ENCODE measurements at regions not wholly inside any gene's neighbourhood (a gene's known extent, or its start where the extent isn't known, plus 50 kb on each side); places are given as distances from the start of the nearest gene placed in this dataset.
"Not testable (repeated sequence)": the region's sequence is repeated elsewhere in the genome, so short reads cannot be mapped to it uniquely, and the experiment has no call there.

GRCh38 chr9:136598390-136599073, 52.7 kb upstream of the NOTCH1 start:
- DNase-seq (ENCODE audit: low spot score); in situ Hi-C loops (cut with HindIII; ENCODE audit: low sequenced_read_pairs): not testable (repeated sequence)

DNA sequence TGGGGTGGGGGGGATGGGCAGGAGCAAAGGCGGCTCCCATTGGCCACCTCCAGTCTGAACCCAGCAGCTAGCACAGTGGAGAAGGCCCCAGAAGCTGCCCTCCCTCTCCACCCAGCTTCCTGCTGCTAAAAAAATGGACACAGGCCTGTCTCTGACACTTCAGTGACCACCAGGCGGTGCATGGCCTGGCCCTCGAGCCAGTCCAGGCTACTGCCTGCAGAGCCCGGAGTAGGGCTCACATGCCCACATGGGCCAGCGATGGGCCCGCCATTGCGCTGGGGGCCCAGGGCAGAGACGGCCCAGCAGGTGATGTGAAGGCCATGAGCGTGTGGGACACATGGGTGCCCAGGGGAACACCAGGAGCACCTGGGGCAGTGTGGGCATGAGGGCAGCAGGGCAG, 52.1 kb upstream of the NOTCH1 start:
- DNase-seq (ENCODE audit: low spot score), result no peak
- in situ Hi-C loops (cut with HindIII; ENCODE audit: low sequenced_read_pairs), result no loop called here

DNA sequence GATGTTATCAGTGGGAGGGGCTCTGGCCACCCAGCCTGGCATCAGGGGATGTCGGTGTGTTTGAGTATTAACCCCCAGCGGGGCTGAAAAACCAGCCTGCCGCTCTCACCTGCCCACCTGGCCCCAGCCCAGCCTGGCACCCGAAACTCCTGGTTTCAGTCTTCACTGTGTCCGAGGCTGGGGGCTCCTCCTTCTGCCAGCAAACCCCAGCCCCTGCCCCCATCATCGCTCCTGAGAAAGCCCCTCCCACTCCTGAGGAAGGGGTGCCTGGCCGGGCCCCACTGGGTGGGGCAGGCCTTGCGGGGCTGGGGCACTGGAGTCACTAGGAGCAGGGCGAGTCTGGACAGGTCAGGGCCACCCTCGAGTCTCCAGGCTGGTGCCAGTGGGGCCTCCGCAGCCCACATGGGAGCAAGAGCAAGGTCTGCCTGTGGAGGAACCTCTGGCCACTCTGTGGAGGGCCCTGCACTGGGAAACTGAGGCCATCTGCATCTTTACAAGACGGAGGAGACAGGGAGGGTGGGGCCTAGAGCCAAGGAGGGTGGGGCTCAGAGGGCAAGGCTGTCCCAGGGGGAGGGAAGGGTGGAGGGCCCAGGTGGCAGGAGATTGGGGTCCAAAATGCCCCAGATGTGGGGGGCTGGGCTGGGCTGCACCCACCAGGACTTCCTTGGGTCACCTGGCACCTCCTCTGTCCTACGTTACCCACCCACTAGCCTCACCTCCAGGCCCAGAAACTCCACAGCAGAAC, 51.5 kb upstream of the NOTCH1 start:
- in situ Hi-C loops (cut with HindIII; ENCODE audit: low sequenced_read_pairs), result no loop called here
- no peak for DNase-seq (ENCODE audit: low spot score)

DNA sequence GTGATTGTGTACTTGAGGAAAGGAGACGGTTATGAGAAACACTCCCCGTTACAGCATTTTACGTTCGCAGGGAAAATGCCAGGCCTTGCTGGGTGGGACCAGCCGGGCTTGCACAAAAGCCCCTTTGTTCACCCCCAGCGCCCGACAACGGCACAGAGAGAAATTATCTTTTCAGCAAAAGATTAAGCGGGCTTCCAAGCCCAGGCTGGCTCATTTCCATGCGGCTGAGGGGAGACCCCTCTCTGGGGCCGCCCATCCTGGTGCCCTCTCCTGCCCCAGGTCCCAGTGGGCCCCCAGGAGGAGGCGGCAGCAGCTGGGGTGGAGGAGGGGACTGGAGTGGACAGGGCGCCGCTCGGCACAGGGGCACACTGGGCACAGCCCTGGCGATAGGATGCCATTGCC, 50.8 kb upstream of the NOTCH1 start:
- in situ Hi-C loops (cut with HindIII; ENCODE audit: low sequenced_read_pairs), result no loop called here

GRCh38 chr9:136596217-136596616, 50.4 kb upstream of the NOTCH1 start:
- no peak for DNase-seq (ENCODE audit: low spot score)
- in situ Hi-C loops (cut with HindIII; ENCODE audit: low sequenced_read_pairs), result no loop called here

More for the DNA sequence above, 50.8 kb upstream of the NOTCH1 start:
- no peak for DNase-seq (ENCODE audit: low spot score)

DNA sequence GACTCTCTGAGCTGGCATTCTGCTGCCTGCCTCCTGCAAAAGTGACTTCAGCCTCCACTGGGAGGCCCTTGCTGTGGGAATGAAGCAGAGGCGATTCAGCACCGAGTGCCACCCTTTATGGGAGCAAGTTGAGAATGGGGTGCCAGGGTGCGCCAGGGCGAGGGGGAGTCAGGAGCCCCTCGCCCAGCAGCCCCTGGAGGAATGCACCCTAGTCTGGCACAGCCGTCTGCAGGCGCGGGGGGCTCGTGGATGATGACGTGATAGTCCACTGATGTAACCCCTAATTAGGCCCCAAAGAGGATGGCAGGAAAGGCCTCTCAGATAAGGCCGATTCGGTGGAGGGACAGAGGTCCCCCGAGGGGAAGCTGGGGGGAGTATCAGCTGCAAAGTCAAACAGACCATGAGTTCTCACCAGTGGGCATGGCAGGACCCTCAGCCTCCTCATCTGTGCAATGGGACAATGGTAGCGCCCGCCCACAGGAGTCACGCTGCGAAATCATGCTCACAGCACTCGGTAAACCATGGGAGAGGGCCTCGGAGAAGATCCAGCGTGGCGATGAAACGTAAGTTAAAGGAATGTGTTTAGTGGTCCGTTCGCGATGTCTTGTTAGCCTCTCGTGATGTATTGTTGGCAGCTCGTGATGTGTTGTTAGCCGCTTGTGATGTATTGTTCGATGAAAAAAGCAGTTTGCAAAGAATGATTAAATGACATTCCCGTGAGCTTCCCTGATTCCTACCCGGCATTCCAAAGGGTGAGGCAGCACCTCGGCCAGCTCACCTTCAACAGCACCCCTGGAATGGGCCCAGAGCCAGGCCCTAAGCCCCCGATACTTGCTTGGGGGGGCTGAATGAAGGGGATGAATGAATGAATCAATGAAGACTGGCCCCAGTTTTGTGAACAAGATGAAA, 49.7 kb upstream of the NOTCH1 start:
- DNase-seq (ENCODE audit: low spot score), result no peak
- in situ Hi-C loops (cut with HindIII; ENCODE audit: low sequenced_read_pairs), result no loop called here

Data from G401 (cell line).